ENCODE measurements at regions not wholly inside any gene's neighbourhood (a gene's known extent, or its start where the extent isn't known, plus 50 kb on each side); places are given as distances from the start of the nearest gene placed in this dataset.

DNA sequence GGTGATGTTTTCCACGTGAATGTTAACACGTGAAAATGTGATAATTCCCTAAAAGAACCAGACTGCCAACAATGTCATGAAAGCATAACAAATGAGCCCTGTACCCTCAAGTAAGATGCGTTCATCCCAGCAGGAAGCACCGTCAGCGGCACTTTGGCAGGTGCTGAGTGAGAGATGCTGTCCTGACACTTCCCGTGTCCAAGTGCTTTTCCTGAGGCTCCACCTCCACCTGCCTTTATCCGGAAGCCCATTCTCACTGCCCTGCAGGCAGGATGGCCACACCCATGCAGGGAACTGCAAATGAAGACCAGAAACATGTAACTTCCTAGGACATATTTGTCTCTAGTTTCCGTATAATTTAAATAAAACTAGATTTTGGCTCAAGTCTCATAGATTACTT is 238.0 kb upstream of the IRX2 start (continued):
- TF ChIP-seq, protein P1, sequence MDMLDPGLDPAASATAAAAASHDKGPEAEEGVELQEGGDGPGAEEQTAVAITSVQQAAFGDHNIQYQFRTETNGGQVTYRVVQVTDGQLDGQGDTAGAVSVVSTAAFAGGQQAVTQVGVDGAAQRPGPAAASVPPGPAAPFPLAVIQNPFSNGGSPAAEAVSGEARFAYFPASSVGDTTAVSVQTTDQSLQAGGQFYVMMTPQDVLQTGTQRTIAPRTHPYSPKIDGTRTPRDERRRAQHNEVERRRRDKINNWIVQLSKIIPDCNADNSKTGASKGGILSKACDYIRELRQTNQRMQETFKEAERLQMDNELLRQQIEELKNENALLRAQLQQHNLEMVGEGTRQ (IDR thresholded peaks at IDR 0.05; ENCODE audit: borderline replicate concordance, low read depth, low read length) = no peak
- TF ChIP-seq, protein P2, sequence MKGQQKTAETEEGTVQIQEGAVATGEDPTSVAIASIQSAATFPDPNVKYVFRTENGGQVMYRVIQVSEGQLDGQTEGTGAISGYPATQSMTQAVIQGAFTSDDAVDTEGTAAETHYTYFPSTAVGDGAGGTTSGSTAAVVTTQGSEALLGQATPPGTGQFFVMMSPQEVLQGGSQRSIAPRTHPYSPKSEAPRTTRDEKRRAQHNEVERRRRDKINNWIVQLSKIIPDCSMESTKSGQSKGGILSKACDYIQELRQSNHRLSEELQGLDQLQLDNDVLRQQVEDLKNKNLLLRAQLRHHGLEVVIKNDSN (IDR thresholded peaks at IDR 0.05; ENCODE audit: borderline replicate concordance, low read depth) = no peak
- TF ChIP-seq EP300 (IDR thresholded peaks at IDR 0.05; ENCODE audit: borderline replicate concordance in 1 of 2, low read depth in 1 of 2, low read length in 1 of 2) = no peak
- TF ChIP-seq TAF1 (IDR thresholded peaks at IDR 0.05; ENCODE audit: borderline replicate concordance, low read depth, low read length) = no peak
- TF ChIP-seq NFIC (IDR thresholded peaks at IDR 0.05; ENCODE audit: borderline replicate concordance) = no peak

DNA sequence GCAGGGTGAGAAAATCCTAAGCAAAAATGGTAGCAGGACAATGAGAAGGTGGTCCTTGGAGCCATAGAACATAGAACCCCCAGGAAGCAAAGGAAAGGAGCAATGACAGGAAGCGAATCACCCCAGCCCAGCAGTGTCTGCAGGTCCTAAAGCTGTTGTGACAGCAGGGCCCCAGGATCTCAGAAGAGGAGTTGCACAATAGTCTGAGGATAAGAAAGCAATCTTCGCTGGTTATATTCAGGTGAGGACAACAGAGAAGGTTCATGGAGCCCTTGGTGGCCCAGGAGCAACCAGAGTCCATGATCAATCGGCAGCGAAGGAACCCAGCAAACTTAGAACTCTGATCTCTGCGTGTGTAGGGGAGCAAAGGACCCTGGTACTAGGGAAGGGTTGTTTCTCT is 234.8 kb upstream of the IRX2 start:
- CTCF ChIA-PET = no interaction called here
- no peak overlapping the region for H3K27ac ChIP-seq (ENCODE audit: low read depth in 2 of 2, low read length in 1 of 2)

DNA sequence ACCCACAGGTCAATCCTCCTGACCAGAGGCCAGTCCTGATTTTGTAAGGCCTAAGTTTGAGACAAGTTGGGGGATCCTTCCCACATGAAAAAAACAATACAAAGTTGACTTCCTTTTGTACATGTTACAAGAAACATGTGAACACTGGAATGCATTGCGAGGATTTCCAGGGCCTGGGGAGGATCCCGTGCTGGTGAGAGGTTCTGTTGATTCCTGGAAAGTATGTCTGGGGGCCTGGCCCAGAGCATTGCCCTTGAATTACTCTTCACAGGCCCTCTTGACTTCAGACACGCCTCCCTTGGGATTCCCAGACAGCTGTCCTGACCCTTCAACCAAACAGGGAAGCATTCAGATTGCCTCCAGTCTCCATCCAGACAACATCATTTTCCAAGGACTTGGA is 234.2 kb upstream of the IRX2 start:
- ChIA-PET POLR2A (no interaction called here), CTCF (no interaction called here)
- Histone ChIP-seq H4K20me1 (ENCODE audit: insufficient read depth) (no peaks in the 10 kb centered on the region), H3K4me3 (ENCODE audit: low read depth in 2 of 2, low read length in 1 of 2) (no peak overlapping the region), H3K27me3 (ENCODE audit: insufficient read depth) (peaks cover 6% of the 10 kb centered on the region; the same call in 1 of the 2 replicates), H3K9me2 (no peaks in the 10 kb centered on the region), H3K9me3 (no peaks in the 10 kb centered on the region), H3K4me2 (no peak overlapping the region), H3K36me3 (replicated peaks in 1 of 2; ENCODE audit: control insufficient read depth in 1 of 2, insufficient read depth in 2 of 2, low read length in 1 of 2) (no peaks in the 10 kb centered on the region), H3K4me1 (ENCODE audit: control insufficient read depth in 1 of 2, insufficient read depth in 2 of 2, low read depth in 1 of 2, low read length in 1 of 2) (no peaks in the 10 kb centered on the region), H3K9ac (no peak overlapping the region), H3K79me2 (ENCODE audit: insufficient read depth) (no peaks in the 10 kb centered on the region), H3F3A (replicated peaks; ENCODE audit: insufficient read depth) (no peaks in the 10 kb centered on the region), H3K27ac (ENCODE audit: low read depth in 2 of 2, low read length in 1 of 2) (no peak overlapping the region), H2AFZ (ENCODE audit: low read depth) (no peak overlapping the region)
- TF ChIP-seq CHD2 (IDR thresholded peaks at IDR 0.05; ENCODE audit: low read length, partially characterized antibody) (no peak), RFX5 (IDR thresholded peaks at IDR 0.05; ENCODE audit: low read length) (no peak), RCOR1 (IDR thresholded peaks at IDR 0.05; ENCODE audit: low read length) (no peak), EZH2phosphoT487 (IDR thresholded peaks at IDR 0.05; ENCODE audit: borderline replicate concordance, low read depth) (no peak), GATA2 (CRISPR knock-in tag; IDR thresholded peaks at IDR 0.05) (no peak), RXRA (IDR thresholded peaks at IDR 0.05; ENCODE audit: borderline replicate concordance, low read depth) (no peak)
- TF ChIP-seq, protein P2 (IDR thresholded peaks at IDR 0.05; ENCODE audit: borderline replicate concordance, low read depth) = no peak
- TF ChIP-seq, protein P1 (IDR thresholded peaks at IDR 0.05; ENCODE audit: borderline replicate concordance, low read depth, low read length) = no peak
- TF ChIP-seq, protein P3, sequence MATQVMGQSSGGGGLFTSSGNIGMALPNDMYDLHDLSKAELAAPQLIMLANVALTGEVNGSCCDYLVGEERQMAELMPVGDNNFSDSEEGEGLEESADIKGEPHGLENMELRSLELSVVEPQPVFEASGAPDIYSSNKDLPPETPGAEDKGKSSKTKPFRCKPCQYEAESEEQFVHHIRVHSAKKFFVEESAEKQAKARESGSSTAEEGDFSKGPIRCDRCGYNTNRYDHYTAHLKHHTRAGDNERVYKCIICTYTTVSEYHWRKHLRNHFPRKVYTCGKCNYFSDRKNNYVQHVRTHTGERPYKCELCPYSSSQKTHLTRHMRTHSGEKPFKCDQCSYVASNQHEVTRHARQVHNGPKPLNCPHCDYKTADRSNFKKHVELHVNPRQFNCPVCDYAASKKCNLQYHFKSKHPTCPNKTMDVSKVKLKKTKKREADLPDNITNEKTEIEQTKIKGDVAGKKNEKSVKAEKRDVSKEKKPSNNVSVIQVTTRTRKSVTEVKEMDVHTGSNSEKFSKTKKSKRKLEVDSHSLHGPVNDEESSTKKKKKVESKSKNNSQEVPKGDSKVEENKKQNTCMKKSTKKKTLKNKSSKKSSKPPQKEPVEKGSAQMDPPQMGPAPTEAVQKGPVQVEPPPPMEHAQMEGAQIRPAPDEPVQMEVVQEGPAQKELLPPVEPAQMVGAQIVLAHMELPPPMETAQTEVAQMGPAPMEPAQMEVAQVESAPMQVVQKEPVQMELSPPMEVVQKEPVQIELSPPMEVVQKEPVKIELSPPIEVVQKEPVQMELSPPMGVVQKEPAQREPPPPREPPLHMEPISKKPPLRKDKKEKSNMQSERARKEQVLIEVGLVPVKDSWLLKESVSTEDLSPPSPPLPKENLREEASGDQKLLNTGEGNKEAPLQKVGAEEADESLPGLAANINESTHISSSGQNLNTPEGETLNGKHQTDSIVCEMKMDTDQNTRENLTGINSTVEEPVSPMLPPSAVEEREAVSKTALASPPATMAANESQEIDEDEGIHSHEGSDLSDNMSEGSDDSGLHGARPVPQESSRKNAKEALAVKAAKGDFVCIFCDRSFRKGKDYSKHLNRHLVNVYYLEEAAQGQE (IDR thresholded peaks at IDR 0.05; ENCODE audit: low read depth, low read length) = no peak
- DNase-seq = no peak
- WGBS (ENCODE audit: low lambda C conversion rate) = 0% methylated on average over 3 of the region's 3 CpGs

More for the DNA sequence above, 234.8 kb upstream of the IRX2 start:
- Histone ChIP-seq H4K20me1 (ENCODE audit: insufficient read depth) (no peaks in the 10 kb centered on the region), H3K27me3 (ENCODE audit: insufficient read depth) (peaks cover 8% of the 10 kb centered on the region; the same call in 1 of the 2 replicates), H3K9ac (no peak overlapping the region), H3K9me2 (no peaks in the 10 kb centered on the region), H3K9me3 (no peaks in the 10 kb centered on the region), H3K79me2 (ENCODE audit: insufficient read depth) (no peaks in the 10 kb centered on the region), H3K4me2 (no peak overlapping the region), H2AFZ (ENCODE audit: low read depth) (no peak overlapping the region), H3F3A (replicated peaks; ENCODE audit: insufficient read depth) (no peaks in the 10 kb centered on the region), H3K36me3 (replicated peaks in 1 of 2; ENCODE audit: control insufficient read depth in 1 of 2, insufficient read depth in 2 of 2, low read length in 1 of 2) (no peaks in the 10 kb centered on the region), H3K4me3 (ENCODE audit: low read depth in 2 of 2, low read length in 1 of 2) (no peak overlapping the region), H3K4me1 (ENCODE audit: control insufficient read depth in 1 of 2, insufficient read depth in 2 of 2, low read depth in 1 of 2, low read length in 1 of 2) (no peaks in the 10 kb centered on the region)
- TF ChIP-seq SIN3A (IDR thresholded peaks at IDR 0.05; ENCODE audit: borderline replicate concordance, low read depth, low read length) (no peak), POLR2AphosphoS5 (IDR thresholded peaks at IDR 0.05; ENCODE audit: low read depth, low read length) (no peak), ELF1 (IDR thresholded peaks at IDR 0.05) (no peak)
- POLR2A ChIA-PET = no interaction called here
- no peak for DNase-seq
- 0% methylated on average over 5 of the region's 5 CpGs for WGBS (ENCODE audit: low lambda C conversion rate)
